CD14-positive monocyte (primary cell): ENCODE measurements at regions not wholly inside any gene's neighbourhood (a gene's known extent, or its start where the extent isn't known, plus 50 kb on each side); places are given as distances from the start of the nearest gene placed in this dataset.

Source experiments
- DNase-seq, 3 donors: peaks; one replicate each; pipeline ENCODE4 v3.0.0-alpha.2; 2011 to 2022
- H2AFZ ChIP-seq: 2 replicates; pipeline ENCODE4 v1.6.0; 2012; ENCODE audit warnings: mild to moderate bottlenecking, low read depth, low read length, inconsistent platforms; ENCODE audit not compliant: insufficient read depth, poor library complexity, severe bottlenecking
- H3K27ac ChIP-seq, 2 donors: 1 replicate in 1 of 2; 2 replicates in 1 of 2; pipeline ENCODE4 v1.5.1; 2012 to 2013; ENCODE audit warnings: low read length in 2 of 2, control low read depth in 1 of 2, inconsistent platforms in 1 of 2, low read depth in 1 of 2, mild to moderate bottlenecking in 1 of 2
- H3K27me3 ChIP-seq, 2 donors: one replicate each; pipeline versions ENCODE4 v1.6.0 to v1.6.1; 2011 to 2013; ENCODE audit warnings: low read length in 2 of 2; ENCODE audit not compliant: control insufficient read depth in 2 of 2, insufficient read depth in 2 of 2
- H3K36me3 ChIP-seq, 2 donors: replicated peaks in 1 of 2; 1 replicate in 1 of 2; 2 replicates in 1 of 2; pipeline versions ENCODE4 v1.5.1 to v1.6.1; 2012 to 2013; ENCODE audit warnings: low read length in 2 of 2, control low read depth in 1 of 2, inconsistent platforms in 1 of 2, mild to moderate bottlenecking in 1 of 2; ENCODE audit not compliant: insufficient read depth in 2 of 2, control insufficient read depth in 1 of 2
- H3K4me1 ChIP-seq, 2 donors: 1 replicate in 1 of 2; 2 replicates in 1 of 2; pipeline versions ENCODE4 v1.5.1 to v1.6.1; 2012 to 2013; ENCODE audit warnings: low read length in 2 of 2, control low read depth in 1 of 2, inconsistent platforms in 1 of 2, mild to moderate bottlenecking in 1 of 2, moderate library complexity in 1 of 2; ENCODE audit not compliant: insufficient read depth in 2 of 2, control insufficient read depth in 1 of 2
- H3K4me2 ChIP-seq: replicated peaks from 2 replicates; pipeline ENCODE3; 2012; ENCODE audit warnings: low read length, moderate library complexity, mild to moderate bottlenecking; ENCODE audit not compliant: poor library complexity, severe bottlenecking; ENCODE audit errors: extremely low read depth
- H3K4me3 ChIP-seq, 3 experiments: fragments of 200-600 bp in 1 of 3; sonication (generic) in 1 of 3; replicated peaks in 1 of 3; 1 replicate in 2 of 3; 2 replicates in 1 of 3; pipeline ENCODE4 v1.5.1; 2011 to 2013; ENCODE audit warnings: low read length in 3 of 3, mild to moderate bottlenecking in 3 of 3, control low read depth in 2 of 3, low read depth in 2 of 3, inconsistent platforms in 1 of 3, moderate library complexity in 1 of 3
- H3K79me2 ChIP-seq: 2 replicates; pipeline ENCODE4 v1.6.0; 2012; ENCODE audit warnings: mild to moderate bottlenecking, control low read depth, inconsistent platforms, low read length, moderate library complexity; ENCODE audit not compliant: insufficient read depth
- H3K9ac ChIP-seq: 2 replicates; pipeline ENCODE4 v1.6.0; 2017; ENCODE audit warnings: low read length, mild to moderate bottlenecking; ENCODE audit not compliant: insufficient read depth, poor library complexity, severe bottlenecking
- H3K9me3 ChIP-seq, 2 donors: replicated peaks in 1 of 2; 1 replicate in 1 of 2; 2 replicates in 1 of 2; pipeline versions ENCODE4 v1.5.1 to v1.6.1; 2012 to 2013; ENCODE audit warnings: low read length in 2 of 2, control low read depth in 1 of 2; ENCODE audit not compliant: control insufficient read depth in 1 of 2, insufficient read depth in 1 of 2
- H4K20me1 ChIP-seq: 2 replicates; pipeline ENCODE4 v1.6.0; 2012; ENCODE audit warnings: mild to moderate bottlenecking, low read length, control low read depth, moderate library complexity; ENCODE audit not compliant: insufficient read depth
- H3K27ac Mint-ChIP-seq, 7 donors: one replicate each; pipeline ENCODE4 v1.8.0; 2020; ENCODE audit warnings: mild to moderate bottlenecking in 7 of 7, mixed read lengths in 7 of 7, moderate library complexity in 6 of 7, inconsistent platforms in 2 of 7
- H3K27me3 Mint-ChIP-seq, 3 donors: one replicate each; pipeline ENCODE4 v1.8.0; 2021 to 2022; ENCODE audit warnings: low read depth in 3 of 3, mild to moderate bottlenecking in 3 of 3, mixed read lengths in 3 of 3, moderate library complexity in 3 of 3, inconsistent platforms in 1 of 3
- H3K36me3 Mint-ChIP-seq, 2 donors: one replicate each; pipeline ENCODE4 v1.8.0; 2020; ENCODE audit warnings: mixed read lengths in 2 of 2, inconsistent platforms in 1 of 2, mild to moderate bottlenecking in 1 of 2
- H3K4me1 Mint-ChIP-seq: one replicate; pipeline ENCODE4 v1.8.0; 2020; ENCODE audit warnings: mild to moderate bottlenecking, mixed read lengths
- H3K4me3 Mint-ChIP-seq, 2 donors: one replicate each; pipeline ENCODE4 v1.8.0; 2020; ENCODE audit warnings: mild to moderate bottlenecking in 2 of 2, mixed read lengths in 2 of 2, moderate library complexity in 1 of 2
- H3K9me3 Mint-ChIP-seq, 7 donors: one replicate each; pipeline ENCODE4 v1.8.0; 2020 to 2022; ENCODE audit warnings: mixed read lengths in 7 of 7, mild to moderate bottlenecking in 6 of 7, moderate library complexity in 6 of 7, inconsistent platforms in 2 of 7
- WGBS: methylation state at CpG from one replicate; pipeline ENCODE4 v1.1.5; 2013; ENCODE audit warnings: missing lambda C conversion rate; ENCODE audit not compliant: insufficient coverage; 5-methylcytosine and 5-hydroxymethylcytosine counted together
- intact Hi-C, 2 donors: fragments of 100-400 bp; cut with micrococcal nuclease; formaldehyde crosslinking; loops; one replicate each; pipeline versions ENCODE4 v1.15.0 to v1.15.1; 2023
- TF ChIP-seq, protein P1 (sequence below): fragments of 200-600 bp; IDR thresholded peaks from one replicate; pipeline ENCODE4 v1.8.0; 2022; ENCODE audit warnings: antibody characterized with exemption, mild to moderate bottlenecking

DNA sequence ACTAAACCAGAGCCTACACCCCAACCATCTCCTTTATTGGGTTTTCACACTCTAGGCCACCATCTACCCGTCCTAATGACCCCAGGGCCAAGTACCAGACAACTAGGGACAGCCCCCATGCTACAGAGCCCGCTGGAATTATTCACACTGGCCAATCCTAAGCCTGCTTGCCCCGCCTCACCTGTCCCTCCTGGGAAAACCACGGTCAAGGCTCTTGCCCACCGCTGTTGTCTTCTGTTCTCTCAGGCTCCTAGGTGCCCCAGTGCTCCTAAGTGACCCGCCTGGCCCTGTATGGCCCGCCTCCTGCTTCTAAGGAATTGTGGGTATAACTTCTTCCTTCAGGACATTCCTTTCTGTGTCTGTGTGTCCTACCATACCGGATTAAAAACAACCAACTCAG is 453.4 kb downstream of the CD83 start:
- peaks cover 8% of the 10 kb centered on the region for H3K4me1 Mint-ChIP-seq
- Histone ChIP-seq H3K4me1 (peaks cover 2 to 6% of the 10 kb centered on the region in 2 donors), H3K4me2 (no peak overlapping the region), H2AFZ (no peak overlapping the region), H4K20me1 (no peaks in the 10 kb centered on the region), H3K36me3 (no peaks in the 10 kb centered on the region), H3K27ac (no peak overlapping the region), H3K4me3 (no peak overlapping the region), H3K79me2 (no peaks in the 10 kb centered on the region), H3K27me3 (no peaks in the 10 kb centered on the region), H3K9me3 (no peaks in the 10 kb centered on the region), H3K9ac (no peak overlapping the region)
- DNase-seq: no peak
- H3K36me3 Mint-ChIP-seq: no peaks in the 10 kb centered on the region
- TF ChIP-seq, protein P1, sequence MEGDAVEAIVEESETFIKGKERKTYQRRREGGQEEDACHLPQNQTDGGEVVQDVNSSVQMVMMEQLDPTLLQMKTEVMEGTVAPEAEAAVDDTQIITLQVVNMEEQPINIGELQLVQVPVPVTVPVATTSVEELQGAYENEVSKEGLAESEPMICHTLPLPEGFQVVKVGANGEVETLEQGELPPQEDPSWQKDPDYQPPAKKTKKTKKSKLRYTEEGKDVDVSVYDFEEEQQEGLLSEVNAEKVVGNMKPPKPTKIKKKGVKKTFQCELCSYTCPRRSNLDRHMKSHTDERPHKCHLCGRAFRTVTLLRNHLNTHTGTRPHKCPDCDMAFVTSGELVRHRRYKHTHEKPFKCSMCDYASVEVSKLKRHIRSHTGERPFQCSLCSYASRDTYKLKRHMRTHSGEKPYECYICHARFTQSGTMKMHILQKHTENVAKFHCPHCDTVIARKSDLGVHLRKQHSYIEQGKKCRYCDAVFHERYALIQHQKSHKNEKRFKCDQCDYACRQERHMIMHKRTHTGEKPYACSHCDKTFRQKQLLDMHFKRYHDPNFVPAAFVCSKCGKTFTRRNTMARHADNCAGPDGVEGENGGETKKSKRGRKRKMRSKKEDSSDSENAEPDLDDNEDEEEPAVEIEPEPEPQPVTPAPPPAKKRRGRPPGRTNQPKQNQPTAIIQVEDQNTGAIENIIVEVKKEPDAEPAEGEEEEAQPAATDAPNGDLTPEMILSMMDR: no peak
- peaks cover 0 to 6% (median 0%) of the 10 kb centered on the region in 3 donors for H3K27me3 Mint-ChIP-seq
- H3K9me3 Mint-ChIP-seq: peaks cover 0 to 2% (median 0%) of the 10 kb centered on the region in 7 donors
- no peak overlapping the region for H3K4me3 Mint-ChIP-seq
- WGBS: 97% methylated on average over 5 of the region's 8 CpGs
- intact Hi-C loops: no loop called here
- H3K27ac Mint-ChIP-seq: no peak overlapping the region

DNA sequence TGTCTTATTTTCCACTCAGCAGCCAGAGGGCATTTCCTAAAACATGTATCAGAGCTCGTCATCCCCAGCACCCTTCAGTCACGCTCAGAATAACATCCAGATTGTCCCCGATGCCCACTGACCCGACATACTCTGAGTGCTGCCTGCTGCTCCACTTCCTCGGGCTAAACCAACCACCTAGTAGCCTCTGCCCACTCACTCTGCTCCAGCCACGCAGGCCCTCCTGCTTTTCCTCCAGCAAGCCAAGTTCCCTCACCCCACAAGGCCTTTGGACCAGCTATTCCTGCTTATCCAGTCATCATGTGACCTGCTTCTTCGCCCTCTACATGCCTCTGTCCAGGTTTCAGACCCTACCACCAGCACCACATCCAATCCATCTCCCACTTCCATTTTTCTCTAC is 454.2 kb downstream of the CD83 start:
- TF ChIP-seq, protein P1: no peak
- no peak overlapping the region for H3K9ac ChIP-seq
- Mint-ChIP-seq H3K4me3 (no peak overlapping the region), H3K9me3 (peaks cover 0 to 3% (median 0%) of the 10 kb centered on the region in 7 donors), H3K27me3 (peaks cover 0 to 6% (median 0%) of the 10 kb centered on the region in 3 donors), H3K4me1 (peaks cover 8% of the 10 kb centered on the region), H3K27ac (no peak overlapping the region), H3K36me3 (no peaks in the 10 kb centered on the region)
- no peaks in the 10 kb centered on the region for H4K20me1 ChIP-seq
- H3K4me3 ChIP-seq: no peak overlapping the region
- 97% methylated on average over 7 of the region's 7 CpGs for WGBS
- no peak overlapping the region for H3K4me2 ChIP-seq
- no peaks in the 10 kb centered on the region for H3K36me3 ChIP-seq
- no peaks in the 10 kb centered on the region for H3K79me2 ChIP-seq
- H2AFZ ChIP-seq: no peak overlapping the region
- peaks cover 2 to 6% of the 10 kb centered on the region in 2 donors for H3K4me1 ChIP-seq
- no peaks in the 10 kb centered on the region for H3K27me3 ChIP-seq
- no peaks in the 10 kb centered on the region for H3K9me3 ChIP-seq
- DNase-seq: no peak
- intact Hi-C loops: no loop called here
- no peak overlapping the region for H3K27ac ChIP-seq
